ENCODE measurements at regions not wholly inside any gene's neighbourhood (a gene's known extent, or its start where the extent isn't known, plus 50 kb on each side); places are given as distances from the start of the nearest gene placed in this dataset.
"Not testable (repeated sequence)": the region's sequence is repeated elsewhere in the genome, so short reads cannot be mapped to it uniquely, and the experiment has no call there.

GRCh38 chr9:29062446-29062845 is 1489.2 kb upstream of the C9orf72 start:
- no peak for DNase-seq

GRCh38 chr9:29063031-29063430 is 1489.8 kb upstream of the C9orf72 start:
- no peak for DNase-seq

- no peak for DNase-seq
These were observed 1492.9 kb upstream of the C9orf72 start for GRCh38 chr9:29066141-29066640.

- no peak for DNase-seq
These were observed 1495.2 kb upstream of the C9orf72 start for GRCh38 chr9:29068461-29068860.

- no peak for DNase-seq
These were observed 1496.1 kb upstream of the C9orf72 start for GRCh38 chr9:29069376-29069775.

- DNase-seq: no peak
These were observed 1504.9 kb upstream of the C9orf72 start for GRCh38 chr9:29078063-29078666.

- no peak for DNase-seq
These were observed 1527.5 kb upstream of the C9orf72 start for GRCh38 chr9:29100762-29101161.

- not testable (repeated sequence) for DNase-seq
These were observed 1530.9 kb upstream of the C9orf72 start for GRCh38 chr9:29104166-29104565.

- DNase-seq: no peak
These were observed 1545.3 kb upstream of the C9orf72 start for GRCh38 chr9:29118555-29118954.

GRCh38 chr9:29126783-29127182 is 1553.5 kb upstream of the C9orf72 start:
- no peak for DNase-seq

GRCh38 chr9:29129763-29130162 is 1556.5 kb upstream of the C9orf72 start:
- DNase-seq: no peak

GRCh38 chr9:29144476-29144875 is 1571.2 kb upstream of the C9orf72 start:
- DNase-seq: no peak

GRCh38 chr9:29150606-29151005 is 1577.3 kb upstream of the C9orf72 start:
- DNase-seq: no peak

GRCh38 chr9:29160763-29161353 is 1587.6 kb upstream of the C9orf72 start:
- no peak for DNase-seq

GRCh38 chr9:29174136-29174535 is 1600.9 kb upstream of the C9orf72 start:
- no peak for DNase-seq

GRCh38 chr9:29176231-29176630 is 1603.0 kb upstream of the C9orf72 start:
- no peak for DNase-seq

GRCh38 chr9:29176786-29177185 is 1603.5 kb upstream of the C9orf72 start:
- no peak for DNase-seq

- no peak for DNase-seq
These were observed 1610.7 kb upstream of the C9orf72 start for GRCh38 chr9:29183971-29184370.

GRCh38 chr9:29188771-29189170 is 1615.5 kb upstream of the C9orf72 start:
- not testable (repeated sequence) for DNase-seq

GRCh38 chr9:29189221-29189620 is 1615.9 kb upstream of the C9orf72 start:
- not testable (repeated sequence) for DNase-seq

- no peak for DNase-seq
These were observed 1625.6 kb upstream of the C9orf72 start for GRCh38 chr9:29198861-29199260.

GRCh38 chr9:29199975-29200374 is 1626.7 kb upstream of the C9orf72 start:
- DNase-seq: no peak

- DNase-seq: no peak
These were observed 1627.4 kb upstream of the C9orf72 start for GRCh38 chr9:29200650-29201049.

GRCh38 chr9:29203244-29203930 is 1630.1 kb upstream of the C9orf72 start:
- no peak for DNase-seq

Measured in DMS79 (cell line).